Heart left ventricle (tissue), 13 donors: ENCODE measurements at regions not wholly inside any gene's neighbourhood (a gene's known extent, or its start where the extent isn't known, plus 50 kb on each side); places are given as distances from the start of the nearest gene placed in this dataset.

ENCODE experiments used
- CTCF ChIP-seq, 12 donors: fragments of 200-600 bp; sonication (generic) in 4 of 12; IDR thresholded peaks; one replicate each; pipeline versions ENCODE4 v1.5.0 to v1.8.0; 2018 to 2022; ENCODE audit warnings: antibody characterized with exemption in 12 of 12, mild to moderate bottlenecking in 5 of 12
- POLR2A ChIP-seq, 2 donors: fragments of 450-650 bp; IDR thresholded peaks; one replicate each; pipeline ENCODE4 v1.6.1; 2017; ENCODE audit warnings: antibody characterized with exemption in 2 of 2, mild to moderate bottlenecking in 2 of 2, moderate library complexity in 2 of 2
- donor health status: ischemic (EF 13 %, LVEDD 7.1; RV severe dilation, severe dysfunction).
- donor health status: DM: no; HTN: yes; CAD: no.
- donor health status: DM: no; HTN: no; CAD: no.
- donor health status: ischemic (EF 25% LVEDD 6.9; RV normal size, moderate dysfunction).
- donor health status: ischemic (EF 25% LVEDD 5.7; RV mildly dilated, moderate dysfunction).
- donor health status: ischemic (EF 35%, LVEDD 5.7; RV mildly dilated, moderate dysfunction).
- donor health status: nonischemic (EF 11% LVEDD 7.7; RV severe dilation, severe dysfunction).
- donor health status: DM: yes; HTN: yes; CAD: no.
- donor health status: PGD.
- donor health status: ischemic (EF 29% LVEDD 5.4; RV normal size, mild dysfunction).
- donor health status: nonischemic (EF 23%, LVEDD 6.1; RV moderate dilation, normal function).

- TF ChIP-seq CTCF (IDR thresholded peaks at IDR 0.05): no peak
- TF ChIP-seq POLR2A (IDR thresholded peaks at IDR 0.05): no peak
Observed at GRCh38 chr10:61316676-61317265, 136.4 kb downstream of the TMEM26 start.
